Right atrium auricular region (tissue), 2 donors: ENCODE measurements at regions not wholly inside any gene's neighbourhood (a gene's known extent, or its start where the extent isn't known, plus 50 kb on each side); places are given as distances from the start of the nearest gene placed in this dataset.

Experiments used
- DNase-seq: peaks from one replicate; pipeline ENCODE4 v3.0.0-alpha.2; 2019; ENCODE audit warnings: low spot score
- H3K27ac ChIP-seq, 2 donors: fragments of 200-600 bp; sonication (generic); 1 replicate in 1 of 2; 2 replicates in 1 of 2; pipeline ENCODE4 v1.5.1; 2016 to 2019
- H3K27me3 ChIP-seq, 2 donors: fragments of 200-600 bp; sonication (generic); one replicate each; pipeline versions ENCODE4 v1.5.1 to v1.6.0; 2017 to 2019
- H3K36me3 ChIP-seq: fragments of 200-600 bp; sonication (generic); one replicate; pipeline ENCODE4 v1.5.1; 2016
- H3K4me1 ChIP-seq, 2 donors: fragments of 200-600 bp; sonication (generic); one replicate each; pipeline versions ENCODE4 v1.5.1 to v1.6.0; 2017 to 2019
- H3K4me3 ChIP-seq, 2 donors: fragments of 200-600 bp; sonication (generic); 1 replicate in 1 of 2; 2 replicates in 1 of 2; pipeline ENCODE4 v1.5.1; 2017 to 2019; ENCODE audit warnings: mild to moderate bottlenecking in 1 of 2, moderate library complexity in 1 of 2
- H3K9me3 ChIP-seq, 2 donors: fragments of 200-600 bp; sonication (generic); one replicate each; pipeline ENCODE4 v1.5.1; 2019
- TF ChIP-seq, protein P1 (sequence below), 2 donors: fragments of 200-600 bp; sonication (generic); IDR thresholded peaks; one replicate each; pipeline ENCODE4 v1.5.1; 2019; ENCODE audit warnings: antibody characterized with exemption in 2 of 2

GRCh38 chr6:16038938-16039337, 89.9 kb upstream of the MYLIP start:
- DNase-seq: no peak
- Histone ChIP-seq H3K27me3 (no peaks in the 10 kb centered on the region), H3K36me3 (no peaks in the 10 kb centered on the region), H3K4me1 (no peaks in the 10 kb centered on the region), H3K9me3 (peaks cover 0 to 8% of the 10 kb centered on the region in 2 donors), H3K4me3 (no peak overlapping the region), H3K27ac (no peak overlapping the region)
- TF ChIP-seq, protein P1, sequence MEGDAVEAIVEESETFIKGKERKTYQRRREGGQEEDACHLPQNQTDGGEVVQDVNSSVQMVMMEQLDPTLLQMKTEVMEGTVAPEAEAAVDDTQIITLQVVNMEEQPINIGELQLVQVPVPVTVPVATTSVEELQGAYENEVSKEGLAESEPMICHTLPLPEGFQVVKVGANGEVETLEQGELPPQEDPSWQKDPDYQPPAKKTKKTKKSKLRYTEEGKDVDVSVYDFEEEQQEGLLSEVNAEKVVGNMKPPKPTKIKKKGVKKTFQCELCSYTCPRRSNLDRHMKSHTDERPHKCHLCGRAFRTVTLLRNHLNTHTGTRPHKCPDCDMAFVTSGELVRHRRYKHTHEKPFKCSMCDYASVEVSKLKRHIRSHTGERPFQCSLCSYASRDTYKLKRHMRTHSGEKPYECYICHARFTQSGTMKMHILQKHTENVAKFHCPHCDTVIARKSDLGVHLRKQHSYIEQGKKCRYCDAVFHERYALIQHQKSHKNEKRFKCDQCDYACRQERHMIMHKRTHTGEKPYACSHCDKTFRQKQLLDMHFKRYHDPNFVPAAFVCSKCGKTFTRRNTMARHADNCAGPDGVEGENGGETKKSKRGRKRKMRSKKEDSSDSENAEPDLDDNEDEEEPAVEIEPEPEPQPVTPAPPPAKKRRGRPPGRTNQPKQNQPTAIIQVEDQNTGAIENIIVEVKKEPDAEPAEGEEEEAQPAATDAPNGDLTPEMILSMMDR (IDR thresholded peaks at IDR 0.05): no peak

GRCh38 chr6:16035488-16036080, 93.3 kb upstream of the MYLIP start:
- Histone ChIP-seq H3K36me3 (no peaks in the 10 kb centered on the region), H3K4me3 (no peak overlapping the region), H3K9me3 (peaks cover 0 to 11% of the 10 kb centered on the region in 2 donors), H3K27me3 (no peaks in the 10 kb centered on the region), H3K27ac (no peak overlapping the region), H3K4me1 (no peaks in the 10 kb centered on the region)
- TF ChIP-seq, protein P1 (IDR thresholded peaks at IDR 0.05): no peak
- DNase-seq: no peak

DNA sequence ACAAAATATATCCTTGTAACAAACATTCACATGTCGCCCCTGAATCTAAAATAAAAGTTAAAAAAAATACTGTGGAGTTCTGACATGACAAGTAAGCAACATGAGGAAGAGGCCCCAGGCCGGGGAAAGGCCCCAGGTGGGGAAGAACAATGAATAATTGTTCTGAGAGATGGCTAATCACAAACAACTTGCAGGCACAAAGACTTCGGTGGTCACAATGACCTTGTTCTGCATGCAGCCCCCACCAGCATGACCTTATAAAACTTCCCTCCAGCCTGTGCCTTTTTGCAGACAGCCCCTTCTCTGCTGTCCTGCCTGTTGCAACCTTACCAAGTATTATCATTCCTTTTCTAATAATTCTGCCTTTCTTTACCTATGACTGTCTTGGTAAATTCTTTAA, 95.7 kb upstream of the MYLIP start:
- Histone ChIP-seq H3K4me3 (no peak overlapping the region), H3K4me1 (no peaks in the 10 kb centered on the region), H3K36me3 (no peaks in the 10 kb centered on the region), H3K9me3 (peaks cover 0 to 7% of the 10 kb centered on the region in 2 donors), H3K27me3 (no peaks in the 10 kb centered on the region), H3K27ac (no peak overlapping the region)
- no peak for DNase-seq
- TF ChIP-seq, protein P1 (IDR thresholded peaks at IDR 0.05): no peak

- DNase-seq: no peak
- TF ChIP-seq, protein P1 (IDR thresholded peaks at IDR 0.05): no peak
- Histone ChIP-seq H3K27ac (no peak overlapping the region), H3K4me1 (no peaks in the 10 kb centered on the region), H3K4me3 (no peak overlapping the region), H3K9me3 (peaks cover 0 to 7% of the 10 kb centered on the region in 2 donors), H3K36me3 (no peaks in the 10 kb centered on the region), H3K27me3 (no peaks in the 10 kb centered on the region)
Observed at GRCh38 chr6:16031278-16031981, 97.5 kb upstream of the MYLIP start.

GRCh38 chr6:16028966-16029365, 99.9 kb upstream of the MYLIP start:
- Histone ChIP-seq H3K9me3 (peaks cover 0 to 7% of the 10 kb centered on the region in 2 donors), H3K27ac (no peak overlapping the region), H3K27me3 (no peaks in the 10 kb centered on the region), H3K4me1 (no peaks in the 10 kb centered on the region), H3K4me3 (no peak overlapping the region), H3K36me3 (no peaks in the 10 kb centered on the region)
- DNase-seq: no peak
- TF ChIP-seq, protein P1 (IDR thresholded peaks at IDR 0.05): no peak
